GM21381 (cell line): ENCODE measurements at regions not wholly inside any gene's neighbourhood (a gene's known extent, or its start where the extent isn't known, plus 50 kb on each side); places are given as distances from the start of the nearest gene placed in this dataset.
"Not testable (repeated sequence)": the region's sequence is repeated elsewhere in the genome, so short reads cannot be mapped to it uniquely, and the experiment has no call there.

Source experiments
- ATAC-seq: cut with Tn5 transposase; IDR thresholded peaks from one replicate; pipeline ENCODE4 v1.9.1; 2021; ENCODE audit warnings: mild to moderate bottlenecking, moderate library complexity; ENCODE audit not compliant: unreplicated experiment

DNA sequence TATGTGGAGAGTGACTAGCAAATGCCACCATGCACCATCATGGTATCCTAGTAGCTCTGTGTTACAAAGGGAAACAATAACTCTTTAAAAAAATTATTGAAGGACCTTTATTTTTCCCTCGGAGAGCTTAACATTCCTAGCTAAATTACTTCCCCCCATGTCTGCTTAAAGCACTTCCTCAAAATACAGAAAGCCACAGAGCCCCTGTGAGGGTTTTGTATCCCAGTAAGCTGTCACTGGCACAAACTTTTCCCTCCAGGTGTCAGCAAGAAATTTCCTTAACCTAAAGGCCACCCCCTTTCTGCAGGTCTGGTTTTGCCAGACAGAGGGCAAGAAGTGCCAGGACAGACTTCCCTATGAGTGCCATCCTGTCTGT is 340.0 kb upstream of the PRDM1 start:
- no peak for ATAC-seq

DNA sequence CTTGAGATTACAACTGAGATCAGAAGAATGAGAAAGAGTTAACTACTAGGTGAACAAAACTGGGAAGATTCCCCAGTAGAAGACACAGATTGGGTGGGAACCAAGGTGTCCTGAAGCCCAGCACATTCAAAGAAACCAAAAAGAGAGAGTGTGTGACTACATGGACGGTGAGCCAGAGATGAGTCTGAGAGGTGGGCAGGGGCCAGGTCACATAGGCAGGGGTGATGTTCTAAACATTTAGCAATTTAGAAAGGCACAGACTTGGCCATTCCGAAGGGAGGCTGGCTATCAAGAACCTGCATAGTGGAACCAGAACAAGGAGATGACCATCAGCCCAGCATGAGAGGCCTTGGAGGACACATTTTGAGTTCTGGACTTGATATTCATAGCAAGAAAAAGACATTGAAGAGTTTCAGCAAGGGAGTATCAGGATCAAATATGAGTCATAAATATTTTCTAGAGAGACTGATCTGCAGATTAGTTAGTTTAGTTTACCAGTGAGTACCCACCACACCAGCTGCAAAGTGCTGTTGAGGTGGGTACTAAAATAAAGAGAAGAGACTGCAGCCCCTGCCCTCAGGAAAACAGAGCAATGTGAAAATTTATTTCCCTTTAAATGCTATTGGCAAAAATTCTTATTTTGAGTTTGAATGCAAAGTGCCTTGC is 340.5 kb upstream of the PRDM1 start:
- no peak for ATAC-seq

DNA sequence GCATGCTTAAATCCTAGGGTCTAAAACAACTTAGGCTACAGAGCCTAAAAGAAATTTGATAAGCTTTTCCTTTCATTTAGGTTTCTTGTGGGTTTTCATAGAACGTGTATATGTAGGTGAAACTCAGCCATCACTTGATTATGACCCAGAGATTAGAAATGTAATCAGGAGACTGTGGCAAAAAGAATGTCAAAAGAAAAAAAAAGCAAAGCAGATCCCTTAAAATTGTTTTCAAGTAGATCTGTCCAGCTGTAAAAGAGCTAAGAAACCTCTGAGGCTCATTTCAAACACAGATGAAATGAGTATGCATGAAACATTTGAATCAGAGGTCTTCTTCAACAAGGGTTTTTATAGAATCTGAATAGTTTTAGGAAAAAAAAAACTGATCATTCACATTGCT is 341.3 kb upstream of the PRDM1 start:
- no peak for ATAC-seq

DNA sequence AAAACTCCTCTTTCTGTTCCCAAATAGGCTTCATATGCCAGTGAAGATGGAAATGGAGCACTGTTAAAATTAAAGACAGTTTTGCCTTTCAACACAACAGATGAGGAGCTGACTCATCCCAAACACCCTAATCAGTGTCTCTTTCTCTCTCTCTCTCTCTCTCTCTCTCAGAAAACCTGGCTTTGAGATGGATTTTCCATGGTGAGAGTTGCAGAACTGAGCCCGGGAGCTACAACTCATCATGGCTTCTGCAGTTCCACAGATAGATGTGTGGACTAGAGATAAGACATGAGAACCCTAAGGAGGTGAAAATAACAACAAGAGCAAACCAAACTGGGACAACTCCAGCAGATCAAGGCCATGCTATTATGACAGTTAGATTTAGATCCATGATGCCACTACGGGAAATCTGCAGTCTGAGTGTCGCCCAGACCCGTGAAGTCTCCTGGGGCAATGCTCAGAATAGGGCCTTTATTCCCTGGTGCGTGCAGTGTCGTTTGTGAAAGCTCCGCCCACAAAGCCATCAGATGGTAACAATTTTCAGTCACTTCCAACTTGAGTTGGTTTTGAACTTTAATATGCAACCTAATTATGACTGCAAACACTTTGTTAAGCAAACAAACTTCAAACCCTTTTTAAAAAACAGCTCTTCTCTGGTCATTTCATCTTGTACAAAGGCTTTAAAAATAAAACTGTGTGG is 338.2 kb upstream of the PREP start:
- no peak for ATAC-seq

DNA sequence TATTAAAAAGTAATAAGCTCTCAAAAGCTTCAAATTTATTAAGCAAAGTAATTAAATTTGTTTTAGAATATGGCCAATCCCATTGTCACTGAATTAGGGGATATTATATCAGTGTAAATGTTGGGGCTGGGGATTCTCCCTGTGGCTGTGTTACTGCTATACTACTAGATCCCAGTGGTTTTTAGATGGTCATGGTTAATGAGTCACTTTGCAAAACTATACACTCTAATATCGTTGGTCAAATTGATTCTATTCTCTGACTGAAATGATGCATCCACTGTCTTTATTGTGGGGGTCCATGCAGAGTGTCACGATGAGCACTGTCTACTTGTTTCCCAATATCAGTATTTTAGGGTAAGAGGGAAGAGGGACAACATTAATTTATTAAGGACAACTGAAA is 336.9 kb upstream of the PREP start:
- no peak for ATAC-seq

DNA sequence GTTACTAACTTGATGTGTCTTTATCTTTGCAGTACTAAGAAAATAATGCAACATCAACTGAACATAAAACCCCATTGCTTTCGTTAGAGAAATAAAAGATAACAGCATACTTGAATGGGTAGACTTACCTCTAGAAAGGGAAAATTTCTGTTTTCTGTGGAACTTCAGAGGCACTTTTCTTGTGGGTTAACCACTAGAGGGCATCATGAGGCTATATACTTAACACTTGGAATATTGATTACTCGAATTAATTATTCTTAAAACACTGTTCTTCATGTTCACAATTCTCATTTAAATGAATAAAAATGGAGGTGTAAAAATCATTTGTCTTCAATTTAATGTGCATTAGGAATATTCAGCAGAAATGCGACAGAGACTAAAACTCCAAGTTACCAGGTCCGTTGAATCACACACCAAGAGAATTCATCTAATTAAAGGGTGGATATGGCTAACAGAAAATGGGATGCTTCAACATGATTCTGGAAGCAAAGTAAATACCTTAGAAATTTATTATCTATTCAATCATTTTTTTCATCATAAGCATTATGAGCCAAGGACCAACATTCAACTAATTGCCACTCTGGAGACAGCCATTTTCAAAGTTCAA is 330.8 kb upstream of the PREP start:
- no peak for ATAC-seq

DNA sequence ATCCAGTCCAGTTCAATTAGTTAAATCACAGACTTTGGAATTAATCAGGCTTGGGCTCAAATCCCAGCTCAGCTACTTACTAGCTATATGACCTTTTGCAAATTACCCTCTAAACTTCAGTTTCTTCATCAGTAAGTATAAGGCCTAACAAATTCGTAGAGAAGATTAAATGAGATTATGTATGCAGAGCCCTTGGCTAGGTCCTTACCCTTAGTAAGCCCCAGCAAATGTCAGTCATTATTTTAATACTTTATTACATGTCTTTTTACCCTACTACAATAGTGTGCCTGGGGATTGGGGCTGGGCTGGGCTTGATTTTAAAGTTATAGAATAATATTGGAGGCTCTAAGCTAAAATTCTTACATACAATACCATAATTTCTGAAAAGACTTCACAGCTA is 326.1 kb upstream of the PREP start:
- no peak for ATAC-seq

DNA sequence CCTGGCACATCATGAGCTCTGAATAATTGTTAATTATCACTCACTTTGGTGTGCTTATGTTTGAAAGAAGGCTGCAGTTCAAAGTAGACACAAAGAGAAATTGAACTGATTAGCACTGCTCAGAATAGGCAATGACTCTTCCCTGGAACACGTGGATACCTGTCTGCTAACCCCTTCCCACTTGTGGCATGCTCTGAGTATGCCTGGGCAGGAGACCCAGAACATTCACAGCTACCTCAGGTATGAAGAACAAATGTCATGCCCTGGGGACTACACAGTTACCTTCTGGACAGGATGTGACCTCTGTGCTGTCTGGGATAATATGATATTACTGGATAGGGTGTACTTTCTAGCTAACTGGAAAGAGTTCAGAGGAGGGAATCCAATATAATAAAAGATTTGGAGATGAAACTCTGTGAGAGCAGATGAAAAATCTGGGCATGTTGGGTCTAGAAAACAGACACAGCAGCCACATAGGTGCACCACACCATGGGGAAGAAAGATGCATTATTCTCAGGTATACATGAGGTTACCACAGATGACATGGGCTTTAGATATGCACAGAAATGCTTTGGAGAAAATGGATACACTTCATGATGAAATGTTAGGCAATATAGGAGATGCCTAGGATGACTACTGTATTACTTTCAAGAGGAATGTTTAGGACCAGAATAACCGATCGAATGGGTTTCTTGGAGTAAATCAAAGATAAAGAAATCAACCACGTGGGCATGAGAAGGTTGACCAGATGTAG is 324.2 kb upstream of the PREP start:
- no peak for ATAC-seq

DNA sequence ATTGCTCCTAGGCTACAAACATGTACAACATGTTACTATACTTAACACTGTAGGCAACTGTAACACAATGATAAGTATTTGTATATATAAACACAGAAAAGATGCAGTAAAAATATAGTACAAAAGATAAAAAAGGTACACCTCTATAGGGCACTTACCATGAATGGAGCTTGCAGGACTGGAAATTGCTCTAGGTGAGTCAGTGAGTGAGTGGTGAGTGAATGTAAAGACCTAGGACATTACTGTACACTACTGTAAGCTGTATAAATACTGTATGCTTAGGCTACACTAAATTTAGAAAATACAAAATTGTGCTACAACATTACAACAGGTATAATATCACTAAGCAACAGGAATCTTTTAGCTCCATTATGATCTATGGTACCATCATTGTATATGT is 312.0 kb upstream of the PREP start:
- no peak for ATAC-seq

DNA sequence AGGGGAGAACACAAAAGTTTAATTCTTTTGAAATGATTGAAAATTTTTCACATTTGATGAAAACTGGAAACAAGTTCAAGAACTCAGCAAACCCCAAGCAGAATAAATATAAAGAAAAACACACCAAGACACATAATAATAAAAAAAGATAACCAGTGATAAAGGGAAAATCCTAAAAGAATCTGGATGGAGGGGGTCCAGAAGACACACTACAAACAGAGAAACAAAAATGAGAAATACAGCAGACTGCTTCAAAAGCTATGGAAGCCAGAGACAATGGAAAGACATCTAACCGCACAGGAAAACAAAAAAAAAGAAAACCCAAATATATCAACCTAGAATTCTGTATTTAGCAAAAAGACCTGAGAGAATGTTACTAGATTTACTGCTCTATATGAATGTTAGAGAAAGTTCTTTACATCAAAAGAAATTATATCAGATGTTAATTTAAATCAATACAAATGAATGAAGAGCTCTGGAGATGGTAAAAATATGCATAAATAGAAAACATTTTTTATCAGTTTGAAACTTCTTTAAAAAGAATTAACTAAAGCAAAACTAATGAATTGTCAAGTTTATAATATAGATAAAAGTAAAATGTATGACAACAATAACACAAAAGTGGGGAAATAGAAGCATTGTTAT is 310.7 kb upstream of the PREP start:
- no peak for ATAC-seq

DNA sequence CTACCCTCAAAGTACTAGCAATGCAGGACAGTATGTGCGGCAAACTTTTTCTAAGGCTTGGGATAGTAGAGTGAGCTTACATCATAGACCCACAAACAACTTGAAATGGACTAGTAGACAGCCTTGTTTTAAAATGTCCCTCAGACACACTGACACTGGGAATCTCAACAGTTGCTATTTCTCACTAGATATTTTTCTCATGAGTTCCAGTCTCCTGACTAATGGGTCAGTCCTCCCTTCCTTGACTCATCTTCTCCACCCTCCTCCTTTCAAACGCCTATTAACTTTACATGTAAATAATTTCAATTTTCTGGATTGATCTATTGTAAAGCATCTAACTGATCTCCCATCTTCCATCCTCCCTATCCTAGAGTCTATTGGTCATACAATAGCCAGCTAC is 308.3 kb upstream of the PREP start:
- no peak for ATAC-seq

DNA sequence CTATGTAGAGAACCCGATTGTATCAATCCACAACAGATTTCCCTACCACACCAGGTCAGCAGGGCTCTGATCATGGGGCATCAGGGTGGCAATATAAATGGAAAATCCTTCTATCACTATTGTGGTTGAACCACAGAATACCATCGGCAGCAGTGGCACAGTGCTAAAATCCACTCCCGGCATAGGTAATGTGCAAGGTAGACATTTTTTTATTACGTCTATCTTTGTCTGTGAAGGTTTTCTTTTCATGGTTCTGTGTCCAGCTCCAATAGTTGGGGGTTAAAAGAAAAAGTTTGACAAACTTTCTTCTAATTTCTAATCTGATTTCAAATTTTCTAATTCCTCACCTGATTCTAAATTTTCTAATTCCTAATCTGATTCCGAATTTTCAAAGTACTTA is 302.7 kb upstream of the PREP start:
- ATAC-seq, result no peak

DNA sequence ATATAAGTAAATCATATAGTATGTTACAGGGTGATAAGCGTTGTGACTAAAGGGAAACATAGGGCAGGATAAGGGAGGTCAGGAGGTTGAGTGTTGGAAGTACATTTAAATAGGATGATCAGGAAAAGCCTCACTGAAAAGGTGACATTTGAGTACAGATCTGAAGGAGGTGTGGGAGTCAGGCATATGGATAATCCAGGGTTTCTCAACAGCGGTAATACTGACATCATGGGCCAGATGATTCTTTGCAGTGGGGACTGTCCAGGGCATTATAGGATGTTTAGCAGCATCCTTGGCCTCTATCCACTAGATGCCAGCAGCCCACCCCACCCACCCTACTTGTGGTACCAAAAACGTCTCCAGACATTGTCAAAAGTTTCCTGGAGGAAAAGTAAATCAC is 292.6 kb upstream of the PREP start:
- ATAC-seq, result no peak

DNA sequence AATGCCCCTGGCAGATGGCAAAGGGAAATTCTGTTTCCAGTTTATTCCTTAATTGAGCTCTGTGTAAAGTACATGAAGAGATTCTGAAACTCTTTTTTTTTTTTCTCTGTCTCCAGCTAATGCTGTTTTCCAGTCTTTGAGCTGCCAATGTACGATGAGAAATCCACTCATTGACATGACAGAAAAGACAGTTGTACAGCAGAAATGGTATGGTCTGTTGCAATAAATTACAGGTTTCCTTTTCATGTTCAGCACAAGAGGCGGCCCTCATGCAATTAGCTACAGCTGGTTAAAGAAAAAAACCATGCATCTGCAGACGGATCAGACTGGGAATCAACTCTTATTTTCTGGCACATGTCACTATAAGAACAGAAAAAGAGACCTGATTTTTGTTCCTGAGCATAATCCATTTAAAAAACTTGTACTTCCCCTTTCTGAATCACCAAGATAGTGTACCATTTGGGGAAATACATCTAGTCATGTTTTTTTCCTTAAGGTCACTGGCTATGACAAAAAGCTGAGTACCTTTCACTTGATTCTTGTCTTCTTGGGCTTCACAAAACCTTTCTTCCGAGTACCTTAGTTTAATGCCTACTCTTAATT is 289.8 kb upstream of the PREP start:
- ATAC-seq, result no peak

DNA sequence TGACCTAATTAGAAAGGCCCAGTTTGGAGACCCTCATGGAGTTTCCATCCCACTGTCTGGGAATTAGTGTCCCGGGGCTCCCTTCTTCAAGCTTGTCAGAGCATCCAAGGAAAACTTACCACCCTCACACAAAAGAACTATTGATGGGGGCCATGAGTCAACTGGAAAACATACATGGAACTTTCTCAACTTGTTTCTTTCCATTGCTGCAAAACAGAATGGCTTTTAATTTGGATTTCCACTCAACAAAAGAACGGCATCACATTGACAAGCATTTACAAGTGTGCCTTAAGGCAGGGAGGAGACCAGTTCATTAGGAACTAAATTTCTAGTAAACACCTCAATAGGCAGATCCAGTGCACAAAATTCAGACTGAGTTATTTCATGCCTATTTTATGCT is 289.1 kb upstream of the PREP start:
- ATAC-seq, result no peak

DNA sequence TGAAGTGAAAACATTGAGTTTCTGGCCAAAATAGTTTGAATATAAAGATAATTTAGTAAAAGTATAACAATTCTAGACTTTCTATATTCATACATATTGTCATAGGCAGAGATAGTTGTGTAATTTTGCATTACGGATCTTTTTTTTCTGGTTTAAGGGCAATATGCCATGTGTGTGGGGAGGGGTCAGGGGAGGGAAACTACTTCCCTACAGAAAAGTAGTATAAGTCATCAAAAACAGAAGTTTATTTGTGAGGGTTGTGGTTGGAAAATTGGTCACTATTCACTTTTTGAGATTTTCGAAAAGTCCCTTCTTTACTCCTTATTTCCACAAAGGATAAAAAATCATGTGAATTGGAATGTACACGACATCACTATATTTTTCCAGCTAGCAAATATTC is 288.2 kb upstream of the PREP start:
- no peak for ATAC-seq

DNA sequence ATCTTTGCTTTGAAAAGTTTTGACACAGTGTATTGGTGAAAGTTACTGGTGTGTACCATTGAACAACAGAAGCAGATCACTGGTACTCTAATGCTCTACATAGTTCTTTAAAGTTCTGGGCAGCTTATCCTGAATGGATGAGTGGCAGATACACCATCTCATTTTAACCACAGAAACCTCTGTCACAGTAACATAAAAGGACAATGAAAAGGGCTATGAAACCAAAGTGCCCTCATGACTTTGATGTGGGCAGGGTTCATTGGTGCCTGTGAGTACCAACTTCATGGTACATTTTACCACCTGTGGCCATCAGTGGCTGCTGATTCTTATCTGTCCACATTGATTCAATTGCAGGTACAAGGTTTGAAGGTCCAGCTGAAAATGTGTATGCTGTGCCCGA is 285.7 kb upstream of the PREP start:
- no peak for ATAC-seq

DNA sequence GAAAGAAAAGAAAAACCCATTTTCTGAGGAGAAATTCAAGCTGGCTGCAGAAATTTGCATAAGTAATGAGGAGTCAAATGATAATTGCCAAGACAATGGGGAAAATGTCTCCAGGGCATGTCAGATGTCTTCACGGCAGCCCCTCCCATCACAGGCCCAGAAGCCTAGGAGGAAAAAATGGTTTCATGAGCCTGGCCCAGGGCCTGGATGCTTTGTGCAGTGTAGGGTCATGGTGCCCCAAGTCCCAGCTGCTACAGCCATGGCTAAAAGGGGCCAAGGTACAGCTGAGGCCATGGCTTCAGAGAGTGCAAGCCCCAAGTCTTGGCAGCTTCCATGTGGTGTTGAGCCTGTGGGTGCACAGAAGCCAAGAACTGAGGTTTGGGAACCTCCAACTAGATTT is 283.9 kb upstream of the PREP start:
- ATAC-seq, result not testable (repeated sequence)

DNA sequence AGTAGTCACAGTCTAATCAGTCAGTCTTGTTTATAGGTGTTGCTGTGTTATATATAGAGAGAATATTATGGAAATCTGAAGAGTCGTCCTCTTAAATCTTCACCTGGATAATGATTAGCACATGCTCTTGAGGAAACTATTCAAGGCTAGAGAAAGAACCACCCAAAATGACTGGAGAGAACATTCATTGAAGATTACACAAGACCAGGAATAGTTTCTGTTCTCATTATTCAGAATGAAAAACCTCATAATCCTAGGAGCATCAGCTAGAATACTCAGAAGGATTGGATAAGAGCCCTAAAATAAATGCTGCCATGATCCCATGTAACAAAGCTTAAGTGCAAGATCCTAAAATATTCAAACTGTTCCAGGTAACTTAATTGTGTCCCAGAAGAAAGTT is 278.2 kb upstream of the PREP start:
- ATAC-seq, result no peak

DNA sequence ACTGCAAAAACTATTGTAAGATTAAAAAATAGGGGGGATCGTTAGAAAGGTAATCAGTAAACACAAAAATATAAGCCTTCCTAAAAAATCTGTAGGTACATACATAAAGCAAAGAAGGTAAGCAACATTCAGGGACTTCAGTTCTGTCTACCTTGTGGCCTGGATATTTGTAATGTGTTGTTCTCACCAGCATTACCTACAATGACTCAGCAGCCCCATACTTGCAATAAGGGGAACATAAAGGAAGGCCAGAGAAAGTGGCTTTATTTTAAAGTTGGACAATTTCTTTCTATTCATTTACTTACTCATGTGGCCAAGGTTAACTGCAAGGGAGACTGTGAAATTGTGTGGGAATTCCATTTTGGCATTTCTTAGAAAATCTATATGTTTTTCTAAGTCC is 277.2 kb upstream of the PREP start:
- no peak for ATAC-seq

DNA sequence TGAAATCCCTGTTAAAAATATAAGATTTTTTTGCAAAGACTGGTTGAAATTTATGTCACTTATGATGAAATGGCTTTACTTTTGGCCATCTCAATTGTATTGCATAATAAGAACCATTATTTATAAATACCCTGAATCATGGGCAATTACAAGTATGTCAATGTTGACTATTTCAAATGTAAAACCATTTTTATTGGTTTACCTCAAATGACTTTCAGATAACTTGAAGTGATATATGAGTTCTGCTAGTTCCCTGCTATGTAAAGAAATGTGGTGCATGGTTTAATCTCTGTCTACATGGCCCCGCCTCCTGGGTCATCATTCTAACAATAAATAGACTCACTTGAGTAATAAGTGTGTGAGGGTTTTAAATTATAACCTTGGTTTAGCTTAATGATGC is 275.6 kb upstream of the PREP start:
- no peak for ATAC-seq
